SH-SY5Y (cell line): ENCODE measurements at regions not wholly inside any gene's neighbourhood (a gene's known extent, or its start where the extent isn't known, plus 50 kb on each side); places are given as distances from the start of the nearest gene placed in this dataset.

ENCODE experiments used
- GATA2 ChIP-seq: IDR thresholded peaks from 2 replicates; pipeline ENCODE4 v1.6.1; 2011; ENCODE audit warnings: mild to moderate bottlenecking, low read depth, low read length
- GATA3 ChIP-seq: IDR thresholded peaks from 2 replicates; pipeline ENCODE4 v1.6.1; 2011; ENCODE audit warnings: low read depth, mild to moderate bottlenecking, low read length, moderate library complexity

DNA sequence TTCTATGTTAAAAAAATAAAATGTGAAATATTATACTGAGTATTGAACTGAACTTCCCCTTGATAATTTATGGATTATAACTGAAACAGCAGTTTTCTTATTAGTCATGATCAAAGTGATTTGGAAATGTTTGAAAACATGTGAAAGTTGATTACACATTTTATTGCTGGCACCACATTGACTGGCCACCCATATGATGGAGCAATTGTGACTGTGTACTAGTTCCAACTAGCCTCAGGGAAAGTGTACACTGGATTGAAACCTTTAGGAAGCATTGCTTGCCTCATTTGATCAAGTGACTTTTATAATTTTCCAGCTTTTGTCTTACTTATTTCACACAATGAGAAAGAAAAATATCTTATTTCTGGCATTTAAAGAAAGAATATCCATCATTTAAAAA lies 128.0 kb upstream of the ADGRL2 start:
- TF ChIP-seq GATA3 (no peak), GATA2 (no peak)
